HepG2 (cell line): ENCODE measurements at regions not wholly inside any gene's neighbourhood (a gene's known extent, or its start where the extent isn't known, plus 50 kb on each side); places are given as distances from the start of the nearest gene placed in this dataset.

Experiments
- ATAC-seq: fragments of 200-7000 bp; cut with Tn5 transposase; 3 replicates; pipeline ENCODE4 v1.9.1; 2020; ENCODE audit warnings: mild to moderate bottlenecking, moderate library complexity
- BruUV-seq: library from RNA; stranded (reverse); fragments of 400-500 nt; replicated peaks from 2 replicates; lab custom pipeline; 2021; lab: Mats Ljungman, UMichigan
- CTCF ChIA-PET: fragments of 300-600 bp; formaldehyde crosslinking; extraction: SDS; loops from one replicate; lab custom pipeline; 2021; ENCODE audit warnings: low total read pairs, inconsistent platforms, low intra/inter-chr PET ratio; lab: Yijun Ruan, JAX
- POLR2A ChIA-PET: fragments of 350-600 bp; sonication (Branson Sonifier 250); formaldehyde crosslinking; loops from one replicate; lab custom pipeline; 2020; ENCODE audit warnings: antibody characterized with exemption, inconsistent platforms; lab: Yijun Ruan, JAX
- DNase-seq: peaks from one replicate; pipeline ENCODE4 v3.0.0-alpha.2; 2015; ENCODE audit warnings: low spot score
- FAIRE-seq: peaks from 3 replicates; lab custom pipeline; 2011; peaks lifted over from hg19 to GRCh38; lab: Jason Lieb, UNC
- H2AFZ ChIP-seq: one replicate; pipeline ENCODE4 v1.6.1; 2011; ENCODE audit warnings: low read length, inconsistent platforms
- H3K27ac ChIP-seq: fragments of 300-600 bp; 3 replicates; pipeline ENCODE4 v1.8.0; 2011; ENCODE audit warnings: mixed run types, mild to moderate bottlenecking, mixed read lengths, low read length, inconsistent platforms; ENCODE audit not compliant: insufficient read depth; ENCODE audit errors: extremely low read length
- H3K27me3 ChIP-seq, 2 experiments: fragments of 200-600 bp in 1 of 2; 2 replicates in 1 of 2; 3 replicates in 1 of 2; pipeline versions ENCODE4 v1.6.0 to v1.8.0; 2011; ENCODE audit warnings: low read length in 2 of 2, mild to moderate bottlenecking in 2 of 2, moderate library complexity in 2 of 2, inconsistent platforms in 1 of 2; ENCODE audit not compliant: insufficient read depth in 2 of 2, control insufficient read depth in 1 of 2
- H3K36me3 ChIP-seq, 2 experiments: fragments of 200-600 bp in 1 of 2; replicated peaks in 1 of 2; 2 replicates in 1 of 2; 3 replicates in 1 of 2; pipeline versions ENCODE4 v1.5.1 to v1.8.0; 2011; ENCODE audit warnings: low read length in 2 of 2, inconsistent platforms in 1 of 2; ENCODE audit not compliant: insufficient read depth in 2 of 2, control insufficient read depth in 1 of 2
- H3K4me1 ChIP-seq: 2 replicates; pipeline ENCODE4 v1.5.1; 2012; ENCODE audit warnings: low read length, inconsistent platforms; ENCODE audit not compliant: insufficient read depth
- H3K4me2 ChIP-seq: 2 replicates; pipeline ENCODE4 v1.6.0; 2011; ENCODE audit warnings: low read depth, low read length, inconsistent platforms
- H3K4me3 ChIP-seq, 3 experiments: fragments of 200-600 bp in 1 of 3; sonication (generic), shearing (Covaris generic) in 1 of 3; replicated peaks in 1 of 3; 2 replicates each; pipeline ENCODE4 v1.5.1; 2011 to 2016; ENCODE audit warnings: low read length in 3 of 3, inconsistent platforms in 2 of 3, low read depth in 2 of 3, mild to moderate bottlenecking in 2 of 3, control low read depth in 1 of 3, mixed read lengths in 1 of 3; ENCODE audit not compliant: insufficient read depth in 1 of 3
- H3K79me2 ChIP-seq: one replicate; pipeline ENCODE4 v1.6.1; 2011; ENCODE audit warnings: low read length, inconsistent platforms; ENCODE audit not compliant: insufficient read depth
- H3K9ac ChIP-seq: 2 replicates; pipeline ENCODE4 v1.6.0; 2011; ENCODE audit warnings: mild to moderate bottlenecking, low read depth, low read length, inconsistent platforms; ENCODE audit not compliant: insufficient read depth
- H3K9me3 ChIP-seq: 2 replicates; pipeline ENCODE4 v1.5.1; 2012; ENCODE audit warnings: mild to moderate bottlenecking, low read length
- H4K20me1 ChIP-seq: 2 replicates; pipeline ENCODE4 v1.6.0; 2011; ENCODE audit warnings: inconsistent platforms, mild to moderate bottlenecking, low read length, moderate library complexity; ENCODE audit not compliant: insufficient read depth
- ELF1 ChIP-seq: sonication (generic); formaldehyde crosslinking; IDR thresholded peaks from 2 replicates; pipeline ENCODE4 v1.4.0; 2020; ENCODE audit warnings: missing genetic modification reagents
- KAT2B ChIP-seq: fragments of 150-350 bp; IDR thresholded peaks from 2 replicates; pipeline ENCODE4 v1.6.1; 2014; ENCODE audit warnings: low read depth, low read length, borderline replicate concordance
- XRCC5 ChIP-seq: fragments of 200-400 bp; formaldehyde crosslinking; optimal IDR thresholded peaks from 2 replicates; pipeline ENCODE3; 2017; ENCODE audit warnings: mild to moderate bottlenecking, low read length
- ZBTB21 ChIP-seq: sonication (generic); formaldehyde crosslinking; IDR thresholded peaks from 2 replicates; pipeline ENCODE4 v1.4.0; 2020; ENCODE audit warnings: missing genetic modification reagents
- ZFX ChIP-seq: sonication (generic); formaldehyde crosslinking; IDR thresholded peaks from 2 replicates; pipeline ENCODE4 v1.4.0; 2020; ENCODE audit warnings: mild to moderate bottlenecking, low read depth, missing genetic modification reagents, moderate library complexity
- ZMYM4 ChIP-seq: sonication (generic); formaldehyde crosslinking; IDR thresholded peaks from 2 replicates; pipeline ENCODE4 v1.8.1; 2023; ENCODE audit warnings: mild to moderate bottlenecking, missing genetic modification reagents
- ZNF207 ChIP-seq: fragments of 450-650 bp; IDR thresholded peaks from 2 replicates; pipeline ENCODE4 v1.6.1; 2016; ENCODE audit warnings: antibody characterized with exemption, borderline replicate concordance
- ZNF343 ChIP-seq: sonication (generic); formaldehyde crosslinking; IDR thresholded peaks from 2 replicates; pipeline ENCODE4 v1.4.0; 2020; ENCODE audit warnings: mild to moderate bottlenecking, missing genetic modification reagents
- WGBS: methylation state at CpG from one replicate; pipeline ENCODE4 v1.1.6; 2017; ENCODE audit warnings: low lambda C conversion rate; 5-methylcytosine and 5-hydroxymethylcytosine counted together
- in situ Hi-C: cut with HindIII; loops from 2 replicates; pipeline ENCODE4 v1.10.0; 2017; ENCODE audit warnings: low pct_unique_long_range_greater_than_20kb; ENCODE audit not compliant: extremely low pct_ligation_motif_present
- intact Hi-C: fragments of 100-400 bp; cut with micrococcal nuclease; formaldehyde crosslinking; loops from one replicate; pipeline ENCODE4 v1.10.0; 2022; ENCODE audit not compliant: unreplicated experiment
- TF ChIP-seq, protein P1 (sequence below): sonication (generic); formaldehyde crosslinking; IDR thresholded peaks from 2 replicates; pipeline ENCODE4 v1.9.0; 2021; ENCODE audit warnings: missing genetic modification reagents, mild to moderate bottlenecking, borderline replicate concordance
- TF ChIP-seq, protein P2 (sequence below): sonication (generic); formaldehyde crosslinking; IDR thresholded peaks from 2 replicates; pipeline ENCODE4 v1.5.0; 2020; ENCODE audit warnings: mild to moderate bottlenecking, missing genetic modification reagents, moderate library complexity
- TF ChIP-seq, protein P3 (sequence below): sonication (generic); formaldehyde crosslinking; IDR thresholded peaks from 2 replicates; pipeline ENCODE4 v1.4.0; 2020; ENCODE audit warnings: missing genetic modification reagents, mild to moderate bottlenecking, borderline replicate concordance
- TF ChIP-seq, protein P4 (sequence below): sonication (generic); formaldehyde crosslinking; IDR thresholded peaks from 2 replicates; pipeline ENCODE4 v1.4.0; 2020; ENCODE audit warnings: missing genetic modification reagents, borderline replicate concordance

DNA sequence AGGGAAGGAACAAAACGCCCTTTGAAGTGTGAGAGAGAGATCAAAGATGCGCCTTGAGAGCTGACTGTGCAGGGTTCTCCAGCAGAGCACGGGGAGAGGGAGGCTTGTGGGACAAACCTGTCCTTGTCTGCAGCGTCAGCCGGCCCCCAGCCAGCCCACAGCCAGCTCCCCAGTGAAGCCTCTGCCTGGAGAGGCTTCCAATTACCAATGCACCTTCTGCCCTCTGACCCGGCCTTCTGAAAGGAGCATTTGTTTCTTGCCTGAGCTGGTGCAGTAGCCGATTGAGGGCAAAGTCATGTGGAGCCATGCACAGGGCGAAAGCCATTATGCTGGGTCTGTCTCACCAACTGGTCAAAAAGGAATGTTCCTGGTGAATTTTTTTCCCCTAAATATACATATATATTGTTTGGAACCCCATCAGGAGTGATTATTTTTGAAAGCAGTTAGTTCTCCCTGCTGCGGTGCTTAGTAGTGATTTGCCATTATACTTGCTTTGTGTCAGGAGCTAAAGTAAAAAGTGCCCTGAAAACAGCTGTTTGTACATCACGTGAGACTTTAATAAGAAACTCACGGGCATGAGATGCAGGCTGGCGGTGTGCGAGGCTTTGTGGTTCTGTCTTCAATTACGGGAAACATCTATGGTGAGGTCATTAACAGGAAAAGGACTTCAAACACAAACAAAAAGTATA, 268.6 kb downstream of the KLF6 start (continued):
- TF ChIP-seq, protein P1, sequence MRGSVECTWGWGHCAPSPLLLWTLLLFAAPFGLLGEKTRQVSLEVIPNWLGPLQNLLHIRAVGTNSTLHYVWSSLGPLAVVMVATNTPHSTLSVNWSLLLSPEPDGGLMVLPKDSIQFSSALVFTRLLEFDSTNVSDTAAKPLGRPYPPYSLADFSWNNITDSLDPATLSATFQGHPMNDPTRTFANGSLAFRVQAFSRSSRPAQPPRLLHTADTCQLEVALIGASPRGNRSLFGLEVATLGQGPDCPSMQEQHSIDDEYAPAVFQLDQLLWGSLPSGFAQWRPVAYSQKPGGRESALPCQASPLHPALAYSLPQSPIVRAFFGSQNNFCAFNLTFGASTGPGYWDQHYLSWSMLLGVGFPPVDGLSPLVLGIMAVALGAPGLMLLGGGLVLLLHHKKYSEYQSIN: no peak
- no peak for TF ChIP-seq ZNF343 (CRISPR knock-in tag)
- TF ChIP-seq, protein P2, sequence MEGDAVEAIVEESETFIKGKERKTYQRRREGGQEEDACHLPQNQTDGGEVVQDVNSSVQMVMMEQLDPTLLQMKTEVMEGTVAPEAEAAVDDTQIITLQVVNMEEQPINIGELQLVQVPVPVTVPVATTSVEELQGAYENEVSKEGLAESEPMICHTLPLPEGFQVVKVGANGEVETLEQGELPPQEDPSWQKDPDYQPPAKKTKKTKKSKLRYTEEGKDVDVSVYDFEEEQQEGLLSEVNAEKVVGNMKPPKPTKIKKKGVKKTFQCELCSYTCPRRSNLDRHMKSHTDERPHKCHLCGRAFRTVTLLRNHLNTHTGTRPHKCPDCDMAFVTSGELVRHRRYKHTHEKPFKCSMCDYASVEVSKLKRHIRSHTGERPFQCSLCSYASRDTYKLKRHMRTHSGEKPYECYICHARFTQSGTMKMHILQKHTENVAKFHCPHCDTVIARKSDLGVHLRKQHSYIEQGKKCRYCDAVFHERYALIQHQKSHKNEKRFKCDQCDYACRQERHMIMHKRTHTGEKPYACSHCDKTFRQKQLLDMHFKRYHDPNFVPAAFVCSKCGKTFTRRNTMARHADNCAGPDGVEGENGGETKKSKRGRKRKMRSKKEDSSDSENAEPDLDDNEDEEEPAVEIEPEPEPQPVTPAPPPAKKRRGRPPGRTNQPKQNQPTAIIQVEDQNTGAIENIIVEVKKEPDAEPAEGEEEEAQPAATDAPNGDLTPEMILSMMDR: 0 out of 2 replicates have a peak, but pooled peaks have one; percentile 21
- TF ChIP-seq ZMYM4 (CRISPR knock-in tag): no peak
- peak; percentile 29 for TF ChIP-seq XRCC5

DNA sequence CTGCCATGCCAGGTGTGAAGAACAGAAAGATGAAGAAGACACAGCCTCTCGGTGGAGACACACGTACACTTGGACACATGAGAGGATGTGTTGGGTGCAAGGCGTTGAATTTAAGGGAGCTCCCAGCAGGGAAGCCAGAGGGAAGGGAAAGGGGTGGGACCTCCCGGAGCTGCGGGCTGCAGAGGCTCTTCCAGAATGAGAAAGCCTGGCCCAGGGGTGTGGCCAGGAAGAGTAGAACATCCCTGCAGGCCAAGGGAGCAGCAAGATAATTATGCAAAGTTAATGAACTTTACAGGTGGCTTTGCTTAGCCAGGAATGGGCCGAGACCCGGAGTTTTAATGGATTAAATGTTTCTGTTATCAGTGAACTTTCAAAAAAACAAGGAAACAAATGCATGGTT, 270.3 kb downstream of the KLF6 start:
- in situ Hi-C loops (no loop called here), intact Hi-C loops (no loop called here)
- POLR2A ChIA-PET: no interaction called here
- H3K9me3 ChIP-seq: no peaks in the 10 kb centered on the region; the same call in 1 of the 2 replicates
- CTCF ChIA-PET: no interaction called here
- ATAC-seq: no peak
- WGBS: 12% methylated on average over 7 of the region's 7 CpGs
- no peaks in the 10 kb centered on the region for H4K20me1 ChIP-seq
- H3K27me3 ChIP-seq: peaks cover 0 to 15% of the 10 kb centered on the region in 2 experiments; a peak in 2 of 5 replicates
- H2AFZ ChIP-seq: no peak overlapping the region
- no peak overlapping the region for H3K27ac ChIP-seq
- TF ChIP-seq ZFX (CRISPR knock-in tag): no peak
- no peak for TF ChIP-seq ELF1
- TF ChIP-seq ZBTB21: no peak
- TF ChIP-seq, protein P3, sequence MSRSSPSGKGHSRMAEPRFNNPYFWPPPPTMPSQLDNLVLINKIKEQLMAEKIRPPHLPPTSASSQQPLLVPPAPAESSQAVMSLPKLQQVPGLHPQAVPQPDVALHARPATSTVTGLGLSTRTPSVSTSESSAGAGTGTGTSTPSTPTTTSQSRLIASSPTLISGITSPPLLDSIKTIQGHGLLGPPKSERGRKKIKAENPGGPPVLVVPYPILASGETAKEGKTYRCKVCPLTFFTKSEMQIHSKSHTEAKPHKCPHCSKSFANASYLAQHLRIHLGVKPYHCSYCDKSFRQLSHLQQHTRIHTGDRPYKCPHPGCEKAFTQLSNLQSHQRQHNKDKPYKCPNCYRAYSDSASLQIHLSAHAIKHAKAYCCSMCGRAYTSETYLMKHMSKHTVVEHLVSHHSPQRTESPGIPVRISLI (CRISPR knock-in tag): no peak
- TF ChIP-seq KAT2B: no peak
- no peak for TF ChIP-seq ZNF207
- TF ChIP-seq, protein P4, sequence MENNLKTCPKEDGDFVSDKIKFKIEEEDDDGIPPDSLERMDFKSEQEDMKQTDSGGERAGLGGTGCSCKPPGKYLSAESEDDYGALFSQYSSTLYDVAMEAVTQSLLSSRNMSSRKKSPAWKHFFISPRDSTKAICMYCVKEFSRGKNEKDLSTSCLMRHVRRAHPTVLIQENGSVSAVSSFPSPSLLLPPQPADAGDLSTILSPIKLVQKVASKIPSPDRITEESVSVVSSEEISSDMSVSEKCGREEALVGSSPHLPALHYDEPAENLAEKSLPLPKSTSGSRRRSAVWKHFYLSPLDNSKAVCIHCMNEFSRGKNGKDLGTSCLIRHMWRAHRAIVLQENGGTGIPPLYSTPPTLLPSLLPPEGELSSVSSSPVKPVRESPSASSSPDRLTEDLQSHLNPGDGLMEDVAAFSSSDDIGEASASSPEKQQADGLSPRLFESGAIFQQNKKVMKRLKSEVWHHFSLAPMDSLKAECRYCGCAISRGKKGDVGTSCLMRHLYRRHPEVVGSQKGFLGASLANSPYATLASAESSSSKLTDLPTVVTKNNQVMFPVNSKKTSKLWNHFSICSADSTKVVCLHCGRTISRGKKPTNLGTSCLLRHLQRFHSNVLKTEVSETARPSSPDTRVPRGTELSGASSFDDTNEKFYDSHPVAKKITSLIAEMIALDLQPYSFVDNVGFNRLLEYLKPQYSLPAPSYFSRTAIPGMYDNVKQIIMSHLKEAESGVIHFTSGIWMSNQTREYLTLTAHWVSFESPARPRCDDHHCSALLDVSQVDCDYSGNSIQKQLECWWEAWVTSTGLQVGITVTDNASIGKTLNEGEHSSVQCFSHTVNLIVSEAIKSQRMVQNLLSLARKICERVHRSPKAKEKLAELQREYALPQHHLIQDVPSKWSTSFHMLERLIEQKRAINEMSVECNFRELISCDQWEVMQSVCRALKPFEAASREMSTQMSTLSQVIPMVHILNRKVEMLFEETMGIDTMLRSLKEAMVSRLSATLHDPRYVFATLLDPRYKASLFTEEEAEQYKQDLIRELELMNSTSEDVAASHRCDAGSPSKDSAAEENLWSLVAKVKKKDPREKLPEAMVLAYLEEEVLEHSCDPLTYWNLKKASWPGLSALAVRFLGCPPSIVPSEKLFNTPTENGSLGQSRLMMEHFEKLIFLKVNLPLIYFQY (CRISPR knock-in tag): no peak
- no peak for DNase-seq
- H3K79me2 ChIP-seq: no peaks in the 10 kb centered on the region
- H3K4me1 ChIP-seq: peaks cover 17% of the 10 kb centered on the region
- no peak overlapping the region for H3K4me3 ChIP-seq
- no peak overlapping the region for H3K9ac ChIP-seq
- H3K4me2 ChIP-seq: no peak overlapping the region
- H3K36me3 ChIP-seq: no peaks in the 10 kb centered on the region
- BruUV-seq: no TSS peak
- no peak for FAIRE-seq
